NCI-H748 (cell line): ENCODE measurements at regions not wholly inside any gene's neighbourhood (a gene's known extent, or its start where the extent isn't known, plus 50 kb on each side); places are given as distances from the start of the nearest gene placed in this dataset.
"Not testable (repeated sequence)": the region's sequence is repeated elsewhere in the genome, so short reads cannot be mapped to it uniquely, and the experiment has no call there.

Experiments used
- DNase-seq: peaks from one replicate; lab custom pipeline; 2025; ENCODE audit not compliant: unreplicated experiment; lab: John Stamatoyannopoulos, UW

DNA sequence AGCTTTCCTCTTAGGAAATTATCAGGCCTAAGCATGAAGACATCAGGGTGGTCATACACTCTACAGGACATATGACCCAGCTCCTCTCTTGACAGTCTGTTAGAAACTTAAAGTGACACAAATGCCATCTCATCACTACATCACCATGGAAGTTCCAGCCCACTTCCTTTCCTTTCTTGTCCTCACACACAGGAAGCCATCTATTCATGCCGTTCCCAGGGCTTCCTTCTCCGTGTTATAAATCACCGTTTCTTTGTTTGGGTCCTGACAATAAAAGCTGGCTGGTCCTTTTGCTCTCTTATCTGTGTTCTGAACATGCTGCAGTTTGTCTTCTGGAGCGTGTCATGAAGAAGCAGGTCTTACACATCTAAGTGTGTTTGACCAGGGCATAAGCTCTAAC is 692.1 kb upstream of the CELF4 start:
- no peak for DNase-seq

DNA sequence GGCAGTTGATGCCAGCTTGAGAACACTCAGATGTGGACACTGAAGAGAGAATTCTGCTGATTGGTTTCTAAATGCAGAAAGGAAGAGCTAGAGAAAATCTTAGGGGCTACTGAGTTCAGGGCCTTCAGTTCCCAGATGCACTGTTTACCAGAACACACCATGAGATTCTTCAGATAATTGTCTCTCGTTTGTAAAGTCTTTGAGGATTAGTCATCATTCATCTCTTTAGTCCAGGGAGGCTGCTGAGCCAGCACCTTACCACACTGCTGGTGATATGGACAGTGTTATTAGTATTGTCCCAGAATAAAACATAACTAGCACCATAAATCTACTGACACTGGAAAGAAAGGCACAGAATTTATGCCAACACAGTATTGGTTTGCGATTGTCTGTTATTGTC is 690.8 kb upstream of the CELF4 start:
- no peak for DNase-seq

DNA sequence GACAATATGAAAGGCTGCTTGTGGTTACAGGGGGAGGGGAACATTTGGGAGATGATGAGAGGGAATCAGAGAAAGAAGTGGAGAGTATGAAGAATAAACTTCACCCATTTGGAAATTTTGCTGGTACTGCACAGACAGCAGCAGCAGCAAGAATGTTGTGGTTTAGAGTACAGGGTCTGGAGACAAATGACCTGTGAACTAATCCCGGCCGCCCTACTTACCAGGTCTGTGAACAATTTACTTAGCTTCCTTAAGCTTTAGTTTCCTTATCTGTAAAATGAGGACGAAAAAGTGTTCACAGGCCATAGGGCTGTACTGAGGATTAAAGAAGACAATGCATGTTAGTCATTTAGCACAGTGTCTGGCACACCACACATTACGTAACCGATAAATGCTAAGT is 685.4 kb upstream of the CELF4 start:
- DNase-seq, result no peak

DNA sequence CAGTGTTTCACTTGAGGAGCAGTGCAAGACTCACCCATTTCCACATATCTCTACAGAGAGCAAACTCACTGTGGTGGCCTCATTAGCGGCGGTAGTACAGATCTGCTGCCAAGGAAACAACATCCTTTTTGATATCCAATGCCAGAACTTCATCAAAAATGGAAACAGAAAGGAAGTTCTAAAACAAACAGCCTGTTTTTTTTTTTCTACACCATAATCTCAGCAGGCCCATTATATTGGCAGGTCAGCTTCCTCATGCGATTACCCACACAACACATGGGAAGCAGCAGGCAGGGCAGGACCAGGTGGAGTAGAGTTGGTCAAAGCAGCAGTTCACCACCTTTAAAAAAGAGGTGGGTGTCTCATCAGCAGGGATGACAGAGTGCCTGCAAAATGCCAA is 678.9 kb upstream of the CELF4 start:
- no peak for DNase-seq

DNA sequence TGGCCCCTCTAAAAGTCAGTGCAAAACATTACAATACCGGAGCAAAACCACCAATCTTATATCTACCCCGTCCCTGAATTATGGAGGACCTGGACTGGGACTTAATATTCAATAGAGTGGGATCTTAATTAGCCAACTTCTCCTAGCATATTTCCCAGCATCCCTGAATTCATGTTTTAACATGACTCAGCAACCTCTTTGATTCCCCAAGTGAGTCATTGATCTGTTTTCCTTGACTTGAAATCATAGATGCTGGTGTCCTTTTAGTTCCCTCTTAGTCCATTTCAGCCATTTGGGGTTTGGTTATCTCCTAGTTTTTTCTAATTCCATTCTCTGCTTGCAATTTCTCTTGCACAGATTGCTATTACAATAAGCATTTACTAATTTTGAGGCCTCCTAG is 677.7 kb upstream of the CELF4 start:
- no peak for DNase-seq

DNA sequence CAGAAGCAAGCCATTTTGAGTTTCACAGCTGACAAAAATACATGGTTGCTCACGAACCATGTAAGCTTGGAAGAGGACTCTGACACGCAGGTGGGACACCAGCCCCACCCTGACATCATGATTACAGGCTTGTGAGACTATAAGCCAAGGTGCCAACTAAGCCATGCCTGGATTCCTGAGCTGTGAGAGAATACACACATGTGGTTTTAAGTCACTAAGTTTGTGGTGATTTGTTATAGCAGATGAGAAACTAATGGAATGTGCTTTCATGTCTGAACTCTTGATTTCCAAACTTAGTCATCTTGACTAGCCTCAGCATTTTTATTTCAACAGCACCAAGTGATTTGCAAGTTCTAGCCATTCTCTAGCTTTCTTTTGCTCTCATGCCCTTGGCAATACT is 676.1 kb upstream of the CELF4 start:
- no peak for DNase-seq

DNA sequence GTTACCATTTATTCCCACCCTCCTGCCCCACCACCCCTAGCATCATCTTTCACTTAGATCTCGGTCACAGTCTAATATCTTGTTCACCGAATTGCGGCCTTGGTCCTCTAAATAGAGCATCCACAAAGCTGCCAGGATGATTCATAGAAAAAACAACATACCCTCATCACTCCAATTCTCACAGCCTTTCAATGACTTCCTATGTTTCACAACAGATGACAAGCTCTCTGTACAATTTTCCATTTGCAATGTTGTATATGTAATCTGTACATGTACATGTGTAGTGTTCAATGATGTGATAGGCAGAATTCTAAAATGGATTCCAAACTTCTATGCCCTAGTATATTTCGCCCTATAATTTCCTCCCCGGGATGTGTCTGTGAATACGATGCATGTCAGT is 675.6 kb upstream of the CELF4 start:
- DNase-seq, result no peak

DNA sequence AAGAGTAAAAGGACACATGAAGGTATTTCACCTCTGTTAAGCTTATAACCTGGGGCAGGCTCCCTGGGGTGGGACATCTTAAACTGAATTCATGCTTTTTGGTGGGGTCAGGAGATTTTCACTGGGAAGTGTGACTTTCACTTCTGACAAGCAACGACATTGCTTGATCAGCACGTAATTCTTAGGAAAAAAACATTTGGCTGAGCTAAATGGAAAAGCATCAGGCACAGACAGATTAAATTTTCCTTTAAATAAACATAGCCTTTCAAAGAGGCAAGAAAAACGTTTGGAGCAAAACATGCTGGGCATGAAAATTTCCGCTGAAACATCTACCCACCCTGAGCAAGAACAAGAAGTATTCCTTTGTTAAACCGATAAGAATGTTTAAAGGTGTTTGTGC is 674.0 kb upstream of the CELF4 start:
- DNase-seq, result no peak

DNA sequence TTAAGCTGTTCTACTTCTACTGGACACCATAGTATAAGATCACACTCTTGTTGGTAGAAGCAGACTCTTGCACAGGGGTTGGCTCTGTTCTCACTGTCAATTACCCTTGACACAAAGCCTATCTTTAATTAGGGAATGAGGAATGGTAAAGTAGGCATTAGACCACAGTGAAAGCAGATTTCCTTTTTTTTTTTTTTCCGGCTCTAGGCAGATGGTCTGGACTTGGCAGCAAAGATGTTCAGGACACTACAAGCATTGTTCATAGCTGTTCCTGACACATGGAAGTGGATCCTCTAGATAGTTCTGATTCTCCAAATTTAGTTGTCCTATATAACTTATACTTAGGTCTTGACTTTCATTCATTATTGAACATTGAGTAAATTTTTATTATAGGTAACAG is 672.2 kb upstream of the CELF4 start:
- no peak for DNase-seq

DNA sequence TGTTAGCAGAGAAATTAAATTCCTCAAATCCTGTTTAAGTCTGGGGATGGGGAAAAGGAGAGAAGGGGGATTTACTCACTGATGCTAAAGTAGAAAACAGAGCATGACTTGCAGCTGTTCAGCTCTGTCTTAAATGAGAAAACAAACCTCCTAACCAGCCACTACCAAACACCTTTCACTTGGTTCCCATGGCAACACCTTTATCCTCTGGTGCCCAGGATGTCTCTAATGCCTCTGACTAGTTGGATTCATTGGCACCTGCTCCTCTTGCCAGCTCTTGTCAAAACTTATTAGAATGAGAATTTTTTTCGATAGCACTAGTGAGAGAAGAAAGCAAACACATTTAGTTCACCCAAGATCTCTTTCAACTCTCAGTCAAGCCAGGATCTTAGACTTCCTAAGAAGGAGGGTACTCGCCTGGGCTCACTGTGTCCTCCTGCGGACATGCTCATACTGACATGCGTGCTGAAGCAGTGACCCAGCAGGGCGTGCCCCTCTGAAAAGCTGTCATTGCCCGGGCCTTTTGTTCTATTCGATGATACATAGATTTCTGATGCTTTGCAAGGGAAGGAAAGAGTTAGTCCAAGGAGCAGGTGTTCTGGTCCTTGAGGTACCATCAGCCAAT is 656.0 kb upstream of the CELF4 start:
- peak; percentile 90 for DNase-seq

DNA sequence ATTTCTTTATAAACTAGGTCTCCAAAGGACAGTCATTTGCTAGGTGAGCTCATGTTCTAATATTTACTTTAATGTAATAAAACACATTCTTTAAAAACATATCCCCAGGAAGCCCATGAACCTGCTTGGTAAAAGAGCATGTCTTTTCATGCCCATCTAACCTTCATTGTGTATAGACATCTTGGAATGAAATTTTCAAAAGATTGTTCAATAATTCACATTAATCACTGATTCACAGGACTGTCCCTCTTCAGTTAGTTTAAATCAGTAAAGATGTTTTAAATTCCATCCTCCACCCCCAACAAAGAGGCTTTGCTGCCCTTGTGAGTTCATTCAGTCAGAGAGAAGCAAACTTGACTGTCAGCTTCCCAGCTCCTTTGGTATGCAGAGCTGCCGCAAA is 633.4 kb upstream of the CELF4 start:
- DNase-seq, result peak; percentile 80

DNA sequence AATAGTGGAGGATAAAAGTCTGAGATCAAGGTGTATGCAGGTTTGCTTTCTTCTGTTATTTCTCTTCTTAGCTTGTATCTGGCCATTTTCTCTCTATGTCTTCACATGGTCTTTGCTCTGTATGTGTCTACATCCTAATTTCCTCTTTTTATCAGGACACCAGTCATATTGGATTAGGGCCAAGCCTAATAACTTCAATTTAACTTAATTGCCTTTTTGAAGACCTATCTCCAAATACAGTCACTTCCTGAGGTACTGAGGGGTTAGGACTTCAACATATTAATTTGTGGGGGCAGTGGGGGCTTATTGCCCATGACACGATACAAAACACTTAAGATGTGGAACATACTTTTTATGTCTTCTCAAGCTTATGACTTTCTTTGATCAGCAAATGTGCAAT is 632.9 kb upstream of the CELF4 start:
- peak; percentile 86 for DNase-seq

DNA sequence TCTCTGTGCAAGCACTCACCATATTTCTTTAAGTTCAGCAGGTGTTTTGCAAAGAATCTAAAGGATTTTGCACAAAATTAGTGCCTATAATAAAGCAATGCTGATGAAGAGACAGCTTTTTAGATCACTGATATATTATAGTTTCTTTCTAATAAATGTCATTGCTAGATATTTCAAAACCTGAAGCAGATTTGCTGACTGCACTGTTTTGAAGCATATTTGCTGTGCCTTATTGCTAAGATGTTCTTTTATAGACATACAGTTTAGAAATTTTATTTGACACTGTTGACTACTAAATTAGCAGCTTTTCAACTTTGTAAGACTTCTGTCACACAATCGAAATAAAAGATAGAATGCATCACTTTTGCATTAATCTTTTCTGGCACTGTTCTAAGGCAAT is 620.9 kb upstream of the CELF4 start:
- DNase-seq, result no peak

DNA sequence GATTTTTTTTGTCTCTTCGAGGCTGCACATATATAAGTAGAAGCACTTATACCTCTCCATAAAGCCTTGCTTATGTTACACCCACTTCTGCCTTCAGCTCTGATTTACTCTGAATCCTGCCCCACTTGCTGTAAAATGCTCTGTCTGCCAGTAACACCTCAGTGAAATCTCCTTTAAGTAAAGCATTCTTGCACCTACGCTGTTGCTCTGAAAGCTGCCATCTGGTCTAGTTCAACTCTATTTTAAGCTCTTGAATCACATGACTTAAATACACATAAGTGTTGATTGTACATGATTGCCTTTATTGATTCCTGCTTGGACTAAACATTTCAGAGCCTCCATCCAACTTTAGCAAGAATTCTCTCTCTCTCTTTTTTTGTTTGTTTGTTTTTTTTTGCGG is 609.0 kb upstream of the CELF4 start:
- peak; percentile 73 for DNase-seq

DNA sequence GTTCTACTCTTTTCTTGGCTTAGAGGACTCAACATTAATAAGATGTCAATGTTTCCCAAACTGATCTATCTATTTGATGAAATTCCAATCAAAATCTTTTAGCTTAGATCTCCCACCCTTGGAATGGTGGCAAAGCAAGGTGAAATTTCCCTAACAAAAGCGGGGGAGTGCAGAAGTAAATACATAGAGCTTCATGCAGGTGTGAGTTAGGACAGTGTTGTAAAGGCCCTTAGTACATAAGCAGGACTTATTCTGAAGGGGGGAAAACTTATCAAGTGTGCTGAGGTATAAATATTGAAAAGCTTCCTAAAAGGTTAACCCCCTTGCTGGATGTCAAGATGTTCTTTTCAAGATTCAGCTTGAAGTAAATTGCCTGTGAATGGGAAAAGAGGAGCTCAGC is 608.6 kb upstream of the CELF4 start:
- peak; percentile 18 for DNase-seq

DNA sequence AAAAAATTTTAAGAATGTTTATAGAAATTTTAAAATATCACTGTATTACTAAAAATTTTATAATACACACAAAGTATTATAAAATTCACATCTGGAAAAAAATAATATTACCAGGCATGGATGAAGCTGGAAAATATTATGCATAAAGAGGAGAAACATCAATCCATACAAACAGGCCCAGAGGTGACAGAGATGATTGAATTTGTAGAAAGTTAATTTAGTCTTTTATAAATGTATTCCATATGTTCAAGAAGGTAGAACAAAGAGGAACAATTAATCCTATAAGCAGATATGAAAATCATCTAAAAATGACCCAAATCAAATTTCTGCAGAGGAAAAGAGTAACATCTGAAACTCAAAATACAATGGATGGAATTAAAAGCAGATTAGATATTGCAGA is 605.2 kb upstream of the CELF4 start:
- DNase-seq, result no peak

DNA sequence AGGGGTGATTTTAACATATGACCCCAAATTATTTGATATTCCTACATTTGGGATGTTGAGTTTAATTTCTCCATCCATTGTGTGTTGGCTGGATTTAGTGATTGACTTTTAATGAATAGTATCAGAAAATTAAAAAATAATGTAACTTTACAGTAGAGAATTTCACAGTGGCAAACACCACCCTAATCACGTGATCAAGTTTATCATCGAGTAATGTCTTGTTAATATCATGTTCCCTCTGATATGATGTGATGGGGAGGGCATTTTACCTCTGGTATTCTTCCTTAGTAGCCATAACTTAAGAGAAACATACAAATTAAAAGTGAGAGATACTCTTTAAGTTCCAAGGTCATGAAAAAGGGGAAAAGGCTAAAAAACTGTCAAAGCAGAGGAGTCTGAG is 602.0 kb upstream of the CELF4 start:
- no peak for DNase-seq

DNA sequence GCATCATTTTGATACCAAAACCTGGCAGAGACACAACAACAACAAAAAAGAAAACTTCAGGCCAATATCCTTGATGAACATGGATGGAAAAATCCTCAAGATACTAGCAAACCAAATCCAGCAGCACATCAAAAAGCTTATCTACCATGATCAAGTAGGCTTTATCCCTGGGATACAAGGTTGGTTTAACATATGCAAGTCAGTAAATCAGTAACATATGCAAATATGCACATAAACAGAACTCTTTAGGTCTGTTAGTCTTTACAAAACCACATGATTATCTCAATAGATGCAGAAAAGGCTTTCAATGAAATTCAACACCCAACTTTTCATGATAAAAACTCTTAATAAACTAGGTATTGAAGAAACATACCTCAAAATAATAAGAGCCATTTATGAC is 587.5 kb upstream of the CELF4 start:
- DNase-seq, result not testable (repeated sequence)

DNA sequence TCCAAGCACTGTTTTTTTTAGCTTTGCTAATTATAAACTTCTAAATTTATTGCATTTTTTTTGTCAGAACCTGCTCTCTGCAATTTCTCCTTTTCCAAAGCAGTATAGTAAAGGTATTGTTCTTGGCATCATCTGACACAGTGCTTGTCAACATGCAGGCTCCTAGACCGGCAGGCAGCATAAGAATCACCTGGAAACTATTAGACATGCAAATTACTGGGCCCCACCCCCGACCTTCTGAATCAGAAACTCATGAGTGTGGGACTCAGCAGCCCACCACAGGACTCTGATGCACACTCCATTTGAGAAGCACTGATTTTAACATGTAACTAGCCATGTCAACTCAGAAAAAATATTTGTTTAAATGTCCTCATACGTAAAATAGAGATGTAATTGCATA is 551.1 kb upstream of the CELF4 start:
- DNase-seq, result peak; percentile 33

DNA sequence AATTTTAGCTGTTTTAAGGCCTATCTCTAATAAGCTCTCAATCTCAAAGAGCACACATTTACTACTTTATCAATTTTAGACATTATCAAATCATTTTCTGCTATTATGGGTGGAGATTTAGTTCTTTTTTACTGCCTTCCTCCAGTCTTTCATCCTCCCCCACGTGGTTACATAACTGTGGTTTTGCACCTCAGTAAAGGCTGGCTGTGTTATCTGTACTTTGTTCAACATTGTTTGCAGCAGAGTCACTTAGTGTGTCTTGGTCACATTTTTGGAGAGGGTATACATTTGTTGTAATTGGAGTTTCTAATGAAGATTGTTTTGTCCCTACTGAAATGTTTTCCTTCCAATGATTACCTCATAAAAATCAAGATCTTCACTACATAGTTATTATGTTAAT is 549.6 kb upstream of the CELF4 start:
- DNase-seq, result no peak

DNA sequence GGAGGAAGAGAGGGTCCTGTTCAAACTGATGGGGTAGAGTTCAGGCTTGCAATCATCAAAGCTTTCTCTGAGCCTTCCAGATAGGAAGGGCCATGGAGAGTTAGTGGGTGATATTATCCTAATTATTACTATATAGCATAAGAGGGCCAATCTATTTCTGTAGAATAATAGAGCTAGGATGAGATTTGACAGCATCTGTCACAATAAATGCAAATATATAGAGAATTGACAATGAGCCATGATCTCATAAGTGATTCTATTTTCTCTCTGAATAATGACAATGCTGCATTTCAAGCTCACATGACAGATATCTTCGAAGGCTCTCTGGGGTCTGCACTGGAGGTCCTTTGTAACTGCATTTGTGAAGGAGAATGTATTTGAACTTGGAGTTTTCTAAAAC is 521.9 kb upstream of the CELF4 start:
- DNase-seq, result no peak

DNA sequence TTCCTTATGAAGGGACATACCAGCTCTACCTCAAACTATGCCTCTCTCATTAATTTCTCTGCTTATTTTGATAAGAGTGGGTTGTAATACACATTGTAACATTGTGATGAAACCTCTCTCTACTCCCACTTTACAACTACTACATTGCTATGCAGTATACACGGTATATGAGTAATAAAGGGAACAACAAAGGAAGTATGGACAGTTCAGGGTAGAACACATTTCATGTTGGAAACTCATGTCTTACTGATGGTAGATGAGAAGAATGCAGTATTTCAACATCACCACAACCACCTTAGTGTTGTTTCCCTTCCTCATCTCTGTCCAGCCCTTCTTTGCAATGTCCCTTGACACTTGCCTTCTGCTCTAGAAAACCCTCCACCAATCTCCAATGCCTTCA is 515.9 kb upstream of the CELF4 start:
- no peak for DNase-seq

DNA sequence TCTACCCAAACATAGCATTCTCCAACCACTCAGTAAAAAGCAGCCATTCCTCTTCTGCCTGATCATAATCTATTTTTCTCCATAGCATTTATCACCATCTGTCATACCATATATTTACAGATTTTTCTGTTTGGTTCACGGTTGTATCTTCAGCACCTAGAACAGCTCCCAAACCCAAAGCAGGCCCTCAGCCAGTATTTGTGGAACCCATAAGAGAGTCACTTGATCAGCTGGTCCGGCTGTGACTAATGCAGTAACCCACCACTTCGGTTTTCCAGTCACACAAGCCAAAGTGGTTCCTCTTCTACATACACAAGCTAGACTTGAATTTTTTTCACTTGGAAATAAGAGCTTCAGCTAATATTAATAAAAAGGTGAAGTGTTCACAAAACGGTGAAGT is 511.6 kb upstream of the CELF4 start:
- DNase-seq, result no peak
